H1 (cell line): ENCODE measurements at regions not wholly inside any gene's neighbourhood (a gene's known extent, or its start where the extent isn't known, plus 50 kb on each side); places are given as distances from the start of the nearest gene placed in this dataset.

Source experiments
- CTCF ChIA-PET: fragments of 300-600 bp; sonication (Branson Sonifier 250); formaldehyde crosslinking; loops from one replicate; lab custom pipeline; 2021; ENCODE audit not compliant: partially characterized antibody; lab: Charles Lee
- POLR2A ChIA-PET: fragments of 300-600 bp; sonication (Branson Sonifier 250); formaldehyde crosslinking; loops from one replicate; lab custom pipeline; 2021; ENCODE audit warnings: inconsistent platforms; ENCODE audit not compliant: partially characterized antibody; lab: Charles Lee
- DNase-seq, 2 experiments: peaks; one replicate each; pipeline versions ENCODE4 v3.0.0 to v3.0.0-alpha.2; 2010 to 2022; ENCODE audit warnings: low spot score in 2 of 2, low read depth in 1 of 2, mixed read lengths in 1 of 2
- FAIRE-seq: peaks from 2 replicates; lab custom pipeline; 2011; peaks lifted over from hg19 to GRCh38; lab: Jason Lieb, UNC
- H2AFZ ChIP-seq: 2 replicates; pipeline ENCODE4 v1.8.1; 2012; ENCODE audit warnings: low read length, inconsistent platforms
- H2AK5ac ChIP-seq: 2 replicates; pipeline ENCODE4 v1.6.1; 2013; ENCODE audit warnings: low read depth, low read length
- H2BK120ac ChIP-seq: replicated peaks from 2 replicates; pipeline ENCODE3; 2013; ENCODE audit warnings: low read depth, low read length, inconsistent platforms
- H2BK12ac ChIP-seq: 2 replicates; pipeline ENCODE4 v1.6.1; 2013; ENCODE audit warnings: low read depth, low read length
- H2BK15ac ChIP-seq: 2 replicates; pipeline ENCODE4 v1.6.1; 2013; ENCODE audit warnings: low read length
- H2BK20ac ChIP-seq: 2 replicates; pipeline ENCODE4 v1.6.1; 2013; ENCODE audit warnings: low read length
- H2BK5ac ChIP-seq: 2 replicates; pipeline ENCODE4 v1.6.1; 2013; ENCODE audit warnings: low read depth, low read length
- H3K14ac ChIP-seq: 2 replicates; pipeline ENCODE4 v1.6.1; 2013; ENCODE audit warnings: inconsistent platforms; ENCODE audit not compliant: insufficient read length
- H3K18ac ChIP-seq: 2 replicates; pipeline ENCODE4 v1.6.1; 2013; ENCODE audit warnings: low read length; ENCODE audit errors: extremely low read depth
- H3K23ac ChIP-seq: 2 replicates; pipeline ENCODE4 v1.6.1; 2013; ENCODE audit warnings: inconsistent platforms; ENCODE audit not compliant: insufficient read length
- H3K23me2 ChIP-seq: 2 replicates; pipeline ENCODE4 v1.6.1; 2013; ENCODE audit warnings: low read depth, low read length
- H3K27ac ChIP-seq: 2 replicates; pipeline ENCODE4 v1.6.1; 2011; ENCODE audit warnings: low read depth, low read length, inconsistent platforms
- H3K27me3 ChIP-seq, 4 experiments: replicated peaks in 1 of 4; 1 replicate in 1 of 4; 2 replicates in 3 of 4; pipeline versions ENCODE4 v1.6.1 to v1.8.1; 2011 to 2013; ENCODE audit warnings: low read length in 3 of 4, mild to moderate bottlenecking in 3 of 4, inconsistent platforms in 2 of 4, mixed read lengths in 2 of 4, moderate library complexity in 1 of 4; ENCODE audit not compliant: control insufficient read depth in 3 of 4, insufficient read depth in 3 of 4; ENCODE audit errors: extremely low read depth in 1 of 4
- H3K36me3 ChIP-seq, 4 experiments: 2 replicates each; pipeline versions ENCODE4 v1.6.1 to v1.8.1; 2011 to 2013; ENCODE audit warnings: mild to moderate bottlenecking in 4 of 4, low read length in 3 of 4, moderate library complexity in 2 of 4, control low read depth in 1 of 4, inconsistent platforms in 1 of 4; ENCODE audit not compliant: insufficient read depth in 4 of 4, control insufficient read depth in 2 of 4
- H3K4ac ChIP-seq: replicated peaks from 2 replicates; pipeline ENCODE3; 2013; ENCODE audit warnings: low read length, low read depth, mixed read lengths, inconsistent platforms; ENCODE audit not compliant: insufficient read length
- H3K4me1 ChIP-seq, 4 experiments: replicated peaks in 1 of 4; 1 replicate in 1 of 4; 2 replicates in 3 of 4; pipeline versions ENCODE4 v1.6.1 to v1.8.1; 2011 to 2013; ENCODE audit warnings: low read length in 3 of 4, inconsistent platforms in 2 of 4, mixed read lengths in 1 of 4; ENCODE audit not compliant: insufficient read depth in 4 of 4, control insufficient read depth in 3 of 4
- H3K4me2 ChIP-seq, 2 experiments: 2 replicates each; pipeline versions ENCODE4 v1.6.1 to v1.8.1; 2011 to 2013; ENCODE audit warnings: low read depth in 2 of 2, low read length in 2 of 2, control low read depth in 1 of 2, inconsistent platforms in 1 of 2, mild to moderate bottlenecking in 1 of 2; ENCODE audit not compliant: insufficient read depth in 1 of 2
- H3K4me3 ChIP-seq, 4 experiments: fragments of 200-600, 300-600 bp in 1 of 4; sonication (generic), shearing (Covaris generic), sonication (Bioruptor Twin) in 1 of 4; 2 replicates each; pipeline versions ENCODE4 v1.5.1 to v1.8.1; 2011 to 2016; ENCODE audit warnings: low read length in 4 of 4, low read depth in 3 of 4, control low read depth in 2 of 4, inconsistent platforms in 2 of 4, mild to moderate bottlenecking in 2 of 4, mixed read lengths in 1 of 4, moderate library complexity in 1 of 4; ENCODE audit not compliant: insufficient read depth in 2 of 4; ENCODE audit errors: extremely low read depth in 1 of 4
- H3K56ac ChIP-seq: replicated peaks from 2 replicates; pipeline ENCODE3; 2013; ENCODE audit warnings: low read depth, mild to moderate bottlenecking, mixed read lengths, low read length, inconsistent platforms; ENCODE audit not compliant: insufficient read length
- H3K79me1 ChIP-seq: 2 replicates; pipeline ENCODE4 v1.6.1; 2013; ENCODE audit warnings: low read depth, low read length, control low read depth
- H3K79me2 ChIP-seq, 2 experiments: 2 replicates each; pipeline versions ENCODE4 v1.6.1 to v1.8.1; 2012 to 2013; ENCODE audit warnings: low read length in 2 of 2, mild to moderate bottlenecking in 2 of 2, inconsistent platforms in 1 of 2; ENCODE audit not compliant: insufficient read depth in 2 of 2, control insufficient read depth in 1 of 2
- H3K9ac ChIP-seq, 4 experiments: replicated peaks in 1 of 4; 1 replicate in 1 of 4; 2 replicates in 3 of 4; pipeline versions ENCODE4 v1.6.1 to v1.8.1; 2011 to 2013; ENCODE audit warnings: low read depth in 3 of 4, low read length in 3 of 4, control low read depth in 2 of 4, mild to moderate bottlenecking in 2 of 4, moderate library complexity in 2 of 4, inconsistent platforms in 1 of 4; ENCODE audit errors: extremely low read depth in 1 of 4
- H3K9me3 ChIP-seq, 2 experiments: 2 replicates each; pipeline versions ENCODE4 v1.6.1 to v1.8.1; 2012 to 2013; ENCODE audit warnings: mild to moderate bottlenecking in 2 of 2, moderate library complexity in 2 of 2, control low read depth in 1 of 2, inconsistent platforms in 1 of 2, low read depth in 1 of 2, low read length in 1 of 2, mixed read lengths in 1 of 2; ENCODE audit not compliant: insufficient read depth in 2 of 2
- H4K20me1 ChIP-seq, 2 experiments: replicated peaks in 1 of 2; 2 replicates each; pipeline versions ENCODE3 to v1.8.1; 2011 to 2013; ENCODE audit warnings: inconsistent platforms in 2 of 2, low read length in 2 of 2, mild to moderate bottlenecking in 1 of 2; ENCODE audit not compliant: insufficient read depth in 2 of 2, control insufficient read depth in 1 of 2
- H4K5ac ChIP-seq: 2 replicates; pipeline ENCODE4 v1.6.1; 2013; ENCODE audit warnings: low read length, low read depth, mixed read lengths, inconsistent platforms; ENCODE audit not compliant: insufficient read length
- H4K8ac ChIP-seq: 2 replicates; pipeline ENCODE4 v1.8.0; 2013; ENCODE audit warnings: mild to moderate bottlenecking, moderate library complexity, low read length, inconsistent platforms; ENCODE audit not compliant: insufficient read depth; ENCODE audit errors: extremely low read depth
- H4K91ac ChIP-seq: replicated peaks from 2 replicates; pipeline ENCODE3; 2013; ENCODE audit warnings: low read length, mixed read lengths, inconsistent platforms; ENCODE audit not compliant: insufficient read length
- JUND ChIP-seq: IDR thresholded peaks from 2 replicates; pipeline ENCODE4 v1.6.1; 2011; ENCODE audit warnings: mild to moderate bottlenecking, improper control_type of control experiment, low read length
- KDM4A ChIP-seq: IDR thresholded peaks from one replicate; pipeline ENCODE4 v1.7.1; 2012; ENCODE audit warnings: low read depth, mild to moderate bottlenecking, moderate library complexity, low read length, inconsistent platforms; ENCODE audit not compliant: severe bottlenecking
- POLR2AphosphoS5 ChIP-seq: IDR thresholded peaks from 2 replicates; pipeline ENCODE4 v1.6.1; 2011; ENCODE audit warnings: low read depth, low read length
- SIRT6 ChIP-seq: IDR thresholded peaks from one replicate; pipeline ENCODE4 v1.7.1; 2012; ENCODE audit warnings: low read length, inconsistent platforms
- WGBS, 2 experiments: shearing (Covaris generic) in 1 of 2; methylation state at CpG; one replicate each; pipeline versions ENCODE4 v1.1.6 to v1.1.7; 2013 to 2015; ENCODE audit warnings: low lambda C conversion rate in 2 of 2, mixed read lengths in 2 of 2, inconsistent platforms in 1 of 2, low coverage in 1 of 2, missing lambda C conversion rate in 1 of 2; ENCODE audit not compliant: insufficient replicate concordance in 2 of 2, insufficient coverage in 1 of 2, insufficient read length in 1 of 2; ENCODE audit errors: extremely low coverage in 1 of 2, missing lambda C conversion rate in 1 of 2; 5-methylcytosine and 5-hydroxymethylcytosine counted together
- TF ChIP-seq, protein P1 (sequence below): IDR thresholded peaks from 2 replicates; pipeline ENCODE4 v1.6.1; 2012; ENCODE audit warnings: inconsistent platforms
- TF ChIP-seq, protein P2 (sequence below): IDR thresholded peaks from 2 replicates; pipeline ENCODE4 v1.6.1; 2011; ENCODE audit warnings: low read depth, mild to moderate bottlenecking, low read length; ENCODE audit not compliant: insufficient read depth

DNA sequence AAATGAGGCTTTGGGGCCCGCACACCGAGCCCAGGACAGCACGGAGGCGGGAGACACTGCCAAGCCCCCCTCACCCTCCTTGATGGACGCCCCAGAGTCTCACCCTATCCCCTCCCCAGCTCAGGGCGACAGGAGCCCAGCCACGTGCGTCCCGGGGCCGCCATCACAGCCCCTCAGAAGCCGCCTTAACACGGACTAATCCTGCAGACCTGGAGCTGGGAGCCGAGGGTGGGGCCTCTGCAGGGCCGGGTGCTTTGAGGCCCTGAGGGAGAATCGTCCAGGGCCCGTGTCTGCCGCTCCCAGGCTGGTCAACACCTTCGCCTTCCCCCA, 79.7 kb upstream of the FBRSL1 start:
- Histone ChIP-seq H3K56ac (no peak overlapping the region), H3K14ac (no peak overlapping the region), H2AK5ac (no peak overlapping the region), H4K8ac (no peak overlapping the region), H3K4ac (no peak overlapping the region), H3K79me1 (no peaks in the 10 kb centered on the region), H3K27ac (no peak overlapping the region), H3K4me2 (no peak overlapping the region), H3K79me2 (no peaks in the 10 kb centered on the region), H4K20me1 (peaks cover 0 to 2% of the 10 kb centered on the region in 2 experiments), H3K23me2 (no peaks in the 10 kb centered on the region; the same call in 1 of the 2 replicates), H3K18ac (no peak overlapping the region; the same call in 1 of the 2 replicates), H4K91ac (no peak overlapping the region), H3K27me3 (peaks cover 0 to 6% (median 3%) of the 10 kb centered on the region in 4 experiments; a peak in 3 of 7 replicates), H4K5ac (no peak overlapping the region), H2BK20ac (no peak overlapping the region), H3K23ac (no peak overlapping the region), H2BK5ac (no peak overlapping the region), H2AFZ (no peak overlapping the region), H3K9me3 (no peaks in the 10 kb centered on the region; a peak in 1 of 4 replicates), H3K4me1 (peaks cover 0 to 2% (median 0%) of the 10 kb centered on the region in 4 experiments; a peak in 2 of 7 replicates), H3K9ac (no peak overlapping the region), H2BK120ac (no peak overlapping the region)
- no peak for FAIRE-seq
- no peak for DNase-seq
- CTCF ChIA-PET: interaction anchor here (0.7 to 1.3 kb wide), 6 partner anchors 9 to 205 kb away, joined by 3 to 6 read pairs (median 3); no protein-coding TSS in a partner anchor
- 69% methylated on average over 16 of the region's 18 CpGs; no CpG with 5 or more reads in 1 of the 2 experiments for WGBS, 2 experiments
- TF ChIP-seq, protein P1, sequence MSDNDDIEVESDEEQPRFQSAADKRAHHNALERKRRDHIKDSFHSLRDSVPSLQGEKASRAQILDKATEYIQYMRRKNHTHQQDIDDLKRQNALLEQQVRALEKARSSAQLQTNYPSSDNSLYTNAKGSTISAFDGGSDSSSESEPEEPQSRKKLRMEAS: no peak
- TF ChIP-seq JUND (no peak), KDM4A (no peak), SIRT6 (no peak), POLR2AphosphoS5 (no peak)
- TF ChIP-seq, protein P2, sequence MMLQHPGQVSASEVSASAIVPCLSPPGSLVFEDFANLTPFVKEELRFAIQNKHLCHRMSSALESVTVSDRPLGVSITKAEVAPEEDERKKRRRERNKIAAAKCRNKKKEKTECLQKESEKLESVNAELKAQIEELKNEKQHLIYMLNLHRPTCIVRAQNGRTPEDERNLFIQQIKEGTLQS: no peak
- TF ChIP-seq, all 59 proteins: peak for 0
- H3K36me3 ChIP-seq: no peaks in the 10 kb centered on the region
- POLR2A ChIA-PET: interaction anchor here (1.6 kb wide), 1 partner anchor 23 kb away, joined by 7 read pairs; no protein-coding TSS in a partner anchor
- H3K4me3 ChIP-seq: no peak overlapping the region
- H2BK15ac ChIP-seq: no peak overlapping the region
- no peak overlapping the region for H2BK12ac ChIP-seq
